HG03280 (cell line): ENCODE measurements at regions not wholly inside any gene's neighbourhood (a gene's known extent, or its start where the extent isn't known, plus 50 kb on each side); places are given as distances from the start of the nearest gene placed in this dataset.

Experiments
- ATAC-seq: cut with Tn5 transposase; IDR thresholded peaks from one replicate; pipeline ENCODE4 v1.9.1; 2021; ENCODE audit warnings: mild to moderate bottlenecking, moderate library complexity; ENCODE audit not compliant: unreplicated experiment

DNA sequence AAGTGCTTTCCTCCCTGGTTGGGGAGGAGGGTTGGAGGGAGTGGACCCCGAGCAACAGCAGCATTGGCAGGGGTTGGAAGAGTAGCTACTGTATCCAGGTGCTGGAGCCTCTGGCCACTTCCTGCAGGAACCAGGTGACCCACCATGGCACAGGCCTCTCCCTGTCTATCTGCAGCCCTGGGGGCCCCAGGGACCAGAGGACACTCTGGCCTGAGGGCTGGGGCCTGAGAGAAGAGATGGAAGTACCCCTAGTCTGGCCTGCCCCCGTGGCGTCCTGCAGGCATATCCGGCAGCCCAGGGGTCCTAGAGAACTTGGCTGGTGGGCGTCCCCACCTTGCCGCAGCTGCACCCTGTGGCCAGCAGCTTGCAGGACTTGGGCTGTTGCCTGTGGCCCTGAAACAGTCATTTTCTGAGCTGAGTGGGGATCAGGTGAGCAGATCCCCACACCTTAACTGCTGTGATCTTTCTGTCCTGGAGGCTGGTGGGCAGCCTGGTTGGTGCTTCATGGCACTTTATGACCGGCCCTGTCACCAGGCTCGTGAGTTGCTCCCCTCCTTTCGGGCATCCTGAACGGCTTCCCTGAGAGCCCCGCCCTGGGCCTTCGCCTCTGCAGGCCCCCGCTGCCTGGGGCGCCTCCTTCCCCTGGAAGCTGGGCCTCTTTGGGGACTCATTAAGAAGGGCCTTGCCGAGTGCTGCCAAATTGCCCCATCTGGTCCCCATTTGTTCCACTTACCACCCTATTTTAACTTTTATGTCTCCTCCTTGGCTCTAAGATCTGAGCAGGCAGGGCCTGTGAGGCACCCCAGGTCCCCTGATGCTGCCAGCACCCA, 298.6 kb downstream of the SEC14L1 start:
- no peak for ATAC-seq

DNA sequence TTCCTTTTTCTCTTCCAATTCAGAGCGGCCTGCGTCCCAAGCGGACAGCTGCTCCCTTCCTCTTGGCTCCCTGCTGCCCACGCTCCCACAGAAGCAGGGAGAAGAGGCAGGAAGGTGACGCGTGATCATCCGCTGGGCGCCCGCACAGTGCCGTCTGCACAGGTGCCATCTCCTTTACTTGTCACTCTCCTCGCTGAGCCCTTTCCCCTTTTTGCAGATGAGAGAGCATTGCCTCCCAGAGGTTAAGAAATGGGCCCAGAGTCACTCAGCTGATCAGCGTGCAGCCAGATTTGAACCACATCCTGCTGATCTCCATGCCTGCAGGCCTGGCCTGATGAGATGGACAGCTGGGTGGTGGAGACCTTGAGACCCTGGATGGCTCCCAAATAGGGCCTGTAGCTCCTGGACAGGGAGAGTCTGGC, 299.8 kb downstream of the SEC14L1 start:
- no peak for ATAC-seq

DNA sequence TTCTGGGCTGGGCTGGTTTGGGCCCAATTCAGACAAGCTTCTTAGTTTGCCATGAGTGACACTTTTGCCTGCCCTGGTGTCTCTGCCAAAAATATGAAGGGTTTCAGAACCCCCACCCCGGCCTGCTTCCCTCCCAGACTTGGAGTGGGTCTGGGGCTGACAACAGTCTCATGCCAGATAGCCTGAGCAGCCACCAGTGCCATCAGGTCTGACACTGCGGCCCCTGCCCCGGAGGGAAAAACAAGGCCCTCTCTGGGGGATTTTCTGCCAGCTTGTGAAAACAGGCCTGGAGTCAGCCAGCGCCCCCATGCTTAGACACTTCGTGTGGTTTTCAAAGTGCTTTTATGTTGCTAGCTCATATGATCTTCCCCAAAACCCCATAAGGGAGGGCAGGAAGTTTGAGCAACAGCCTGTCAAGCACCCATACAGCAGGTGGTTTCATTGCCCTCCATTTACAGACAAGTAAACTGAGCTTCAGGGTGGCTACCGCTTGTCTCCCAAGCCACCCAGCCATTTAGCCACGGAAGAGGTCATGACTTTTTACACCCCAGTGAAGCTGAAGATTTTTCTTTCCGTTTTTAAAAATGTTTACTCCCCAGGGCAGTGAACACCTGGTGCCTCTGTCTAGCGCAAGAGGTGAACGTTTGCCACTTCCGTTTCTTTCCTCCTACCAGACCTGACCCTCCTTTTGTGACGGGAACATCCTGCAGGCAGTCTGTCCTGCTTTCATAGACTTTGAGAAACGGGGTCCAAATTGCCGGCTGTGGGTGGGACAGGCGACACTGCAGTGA, 300.6 kb downstream of the SEC14L1 start:
- peak; percentile 39 for ATAC-seq

DNA sequence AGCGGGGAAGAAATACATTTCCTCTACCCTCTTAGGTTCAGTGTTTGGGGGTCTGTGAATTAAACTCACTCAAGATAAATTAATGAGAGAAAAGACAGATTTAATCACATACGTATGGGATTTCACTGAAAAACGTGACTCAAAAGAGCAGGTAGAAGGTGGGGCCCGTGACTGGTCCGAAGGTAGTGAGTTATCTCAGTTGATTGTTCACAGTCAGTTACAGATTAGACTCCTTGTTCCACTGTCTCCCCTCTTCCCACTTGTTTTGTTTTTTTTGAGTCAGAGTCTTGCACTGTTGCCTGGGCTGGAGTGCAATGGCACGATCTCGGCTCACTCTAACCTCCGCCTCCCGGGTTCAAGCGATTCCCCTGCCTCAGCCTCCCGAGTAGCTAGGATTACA, 301.2 kb downstream of the SEC14L1 start:
- ATAC-seq: no peak

DNA sequence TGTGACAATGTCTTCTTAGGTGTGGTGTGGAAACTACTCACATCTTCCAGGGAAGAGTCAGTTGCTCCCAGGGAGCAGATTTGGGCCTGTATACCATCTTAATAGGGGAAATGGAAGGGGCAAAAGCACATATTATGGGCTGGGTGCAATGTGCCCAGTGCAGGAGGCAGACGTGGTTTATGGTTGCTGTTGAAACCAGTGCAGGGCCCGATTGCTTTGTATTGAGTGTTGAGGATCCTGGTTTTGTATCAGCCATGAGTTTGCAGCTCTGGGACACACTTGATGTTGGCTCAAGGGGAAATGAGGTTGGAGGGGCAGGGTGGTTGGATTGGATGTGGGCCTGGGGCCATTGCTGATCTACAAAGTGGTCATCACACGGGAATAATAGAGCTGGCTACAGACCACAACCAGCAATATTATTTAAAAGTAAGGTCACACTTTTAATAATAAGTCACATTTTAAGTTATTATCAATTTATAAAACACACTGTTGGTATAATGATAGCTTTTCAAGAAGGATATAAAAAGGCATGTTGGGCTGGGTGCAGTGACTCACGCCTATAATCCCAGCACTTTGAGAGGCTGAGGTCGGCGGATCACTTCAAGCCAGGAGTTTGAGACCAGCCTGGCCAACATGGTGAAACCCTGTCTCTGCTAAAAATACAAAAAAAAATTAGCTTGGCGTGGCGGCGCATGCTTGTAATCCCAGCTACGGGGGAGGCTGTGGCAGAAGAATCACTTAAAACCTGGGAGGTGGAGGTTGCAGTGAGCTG, 302.4 kb downstream of the SEC14L1 start:
- no peak for ATAC-seq

DNA sequence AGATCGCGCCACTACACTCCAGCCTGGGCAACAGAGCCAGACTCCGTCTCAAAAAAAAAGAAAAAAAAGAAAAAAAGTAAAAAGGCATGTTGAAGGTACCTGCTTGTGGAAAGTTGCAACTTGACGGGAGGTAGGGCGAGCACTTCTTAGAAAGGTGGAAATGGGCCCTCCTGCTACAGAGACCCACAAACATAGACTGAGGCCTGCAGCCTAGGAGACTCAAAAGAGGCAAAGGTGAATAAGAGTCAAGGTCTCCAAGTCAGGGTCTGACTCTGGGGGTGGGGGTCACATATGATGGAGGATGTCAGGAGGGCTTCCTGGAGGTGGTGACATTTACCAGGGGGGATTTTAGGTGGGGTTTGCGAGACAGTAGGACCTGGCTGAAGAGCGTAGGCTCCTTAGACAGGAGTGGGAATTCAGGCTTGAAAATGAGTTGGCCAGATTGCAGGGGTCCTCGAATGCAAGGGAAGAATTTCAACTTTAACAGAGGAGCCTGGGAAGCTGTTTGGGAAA, 303.0 kb downstream of the SEC14L1 start:
- ATAC-seq: no peak

DNA sequence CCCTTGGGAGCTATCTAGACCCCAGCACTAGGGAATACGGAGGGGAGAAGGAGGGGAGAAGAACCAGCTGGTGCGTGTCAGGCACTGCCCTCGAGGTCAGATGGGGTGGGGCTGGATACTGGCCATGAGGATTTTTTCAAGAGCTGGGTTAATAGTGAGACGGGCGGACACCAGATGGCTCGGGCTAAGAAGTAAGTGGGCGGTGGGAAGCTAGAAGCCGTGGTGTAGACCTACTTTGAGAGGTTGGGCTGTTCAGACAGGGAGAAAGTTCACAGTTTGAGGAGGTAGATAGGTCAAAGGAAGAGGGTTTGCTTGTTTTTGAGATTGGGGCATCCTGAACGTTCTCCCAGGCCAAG, 303.8 kb downstream of the SEC14L1 start:
- ATAC-seq: no peak

DNA sequence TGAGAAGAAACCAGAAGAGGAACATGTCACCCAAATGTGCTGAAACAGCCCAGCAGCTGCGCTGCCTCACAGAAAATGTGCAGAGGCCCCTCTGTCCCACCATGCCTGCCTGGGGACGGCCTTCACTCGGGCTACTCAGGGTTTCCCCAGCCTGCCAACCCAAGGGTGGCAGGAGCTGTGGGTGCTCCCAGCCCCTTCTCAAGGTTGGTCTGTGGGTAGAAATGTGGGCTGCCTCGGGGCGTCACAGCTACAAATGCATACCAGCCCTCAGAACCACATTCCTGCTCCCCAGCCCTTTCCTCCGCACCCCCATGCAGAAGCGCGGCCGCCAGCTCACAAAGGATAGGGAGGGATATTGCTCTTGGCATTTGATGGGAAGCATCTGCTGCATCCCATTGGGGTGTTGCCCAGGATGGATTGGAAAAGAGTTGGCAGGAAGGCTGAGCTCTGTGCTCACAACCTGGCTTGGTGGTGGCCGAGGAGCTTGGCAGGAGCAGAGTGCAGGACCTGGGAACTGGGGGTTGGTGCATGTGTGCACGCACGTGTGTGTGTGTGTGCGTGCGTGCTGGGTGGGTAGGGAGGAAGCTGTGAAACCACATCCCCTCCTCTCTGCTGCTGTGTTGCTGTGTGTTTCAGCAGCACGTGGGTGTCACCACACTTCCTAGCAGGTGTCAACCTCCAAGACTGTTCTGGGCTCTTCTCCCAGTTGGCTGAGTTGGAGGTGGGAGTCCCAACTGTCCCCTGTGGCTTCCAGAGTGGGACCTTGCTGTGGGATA, 304.4 kb downstream of the SEC14L1 start:
- peak; percentile 45 for ATAC-seq

DNA sequence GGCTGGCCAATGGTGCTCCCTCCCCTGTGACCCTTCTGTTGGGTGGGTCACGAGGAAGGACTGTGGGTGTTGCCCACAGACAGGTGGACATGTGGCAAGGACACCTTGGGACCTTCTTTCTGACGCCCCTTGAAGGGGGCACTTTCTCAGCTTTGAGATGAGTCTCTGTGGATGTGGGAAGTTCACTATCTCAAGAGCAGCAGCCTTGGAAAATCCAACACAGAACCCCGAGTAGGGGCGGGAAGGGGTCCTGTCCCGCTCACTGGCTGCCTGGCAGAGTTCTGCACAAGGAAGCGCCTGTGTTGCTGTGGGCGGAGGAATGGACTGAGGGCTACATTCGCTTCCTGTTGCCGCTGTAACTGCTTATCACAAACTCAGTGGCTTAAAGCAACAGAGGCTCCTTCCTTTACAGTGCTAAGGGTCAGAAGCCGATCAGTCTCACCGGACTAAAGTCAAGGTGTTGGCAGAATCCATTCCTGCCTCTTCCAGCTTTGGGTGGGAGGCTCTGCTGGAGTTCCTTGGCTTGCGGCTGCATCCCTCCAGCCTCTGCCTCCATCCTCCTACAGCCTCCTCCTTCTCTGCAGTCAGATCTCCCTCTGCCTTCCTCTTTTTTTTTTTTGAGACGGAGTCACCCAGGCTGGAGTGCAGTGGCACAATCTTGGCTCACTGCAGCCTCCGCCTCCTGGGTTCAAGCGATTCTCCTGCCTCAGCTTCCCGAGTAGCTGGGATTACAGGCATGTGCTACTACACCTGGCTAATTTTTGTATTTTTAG, 305.2 kb downstream of the SEC14L1 start:
- ATAC-seq: peak; percentile 2

DNA sequence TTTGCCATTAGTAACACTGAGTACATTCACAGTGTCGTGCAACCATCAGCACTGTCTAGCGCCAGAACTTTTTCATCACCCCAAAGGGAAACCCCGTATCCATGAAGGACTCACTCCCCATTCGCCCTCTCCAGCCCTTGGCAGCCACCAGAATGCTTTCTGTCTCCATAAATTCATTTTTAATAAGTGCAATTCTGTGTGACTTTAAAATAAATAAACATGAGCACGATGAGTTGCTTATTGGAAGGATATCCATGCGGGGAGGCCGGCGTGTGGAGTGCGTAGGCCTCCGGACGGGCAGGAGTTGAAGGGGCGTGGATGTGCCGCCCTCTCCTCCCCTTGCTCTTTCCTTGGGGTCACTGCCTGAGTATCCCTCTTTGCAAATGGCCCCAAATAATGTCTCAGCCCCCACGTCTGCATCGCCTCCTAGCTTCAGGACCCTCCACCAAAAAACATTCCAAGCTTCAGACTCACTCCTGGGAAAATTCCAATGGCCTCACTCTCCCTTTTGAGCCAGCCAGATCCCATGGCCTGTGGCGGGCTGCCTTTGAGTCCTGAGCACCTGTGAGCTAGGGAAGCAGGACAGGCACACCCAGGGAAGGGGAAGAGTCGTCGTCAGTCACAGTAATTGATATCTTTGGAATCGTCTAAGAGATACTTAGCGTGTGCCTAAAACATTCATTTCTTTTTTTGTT, 306.3 kb downstream of the SEC14L1 start:
- ATAC-seq: no peak

DNA sequence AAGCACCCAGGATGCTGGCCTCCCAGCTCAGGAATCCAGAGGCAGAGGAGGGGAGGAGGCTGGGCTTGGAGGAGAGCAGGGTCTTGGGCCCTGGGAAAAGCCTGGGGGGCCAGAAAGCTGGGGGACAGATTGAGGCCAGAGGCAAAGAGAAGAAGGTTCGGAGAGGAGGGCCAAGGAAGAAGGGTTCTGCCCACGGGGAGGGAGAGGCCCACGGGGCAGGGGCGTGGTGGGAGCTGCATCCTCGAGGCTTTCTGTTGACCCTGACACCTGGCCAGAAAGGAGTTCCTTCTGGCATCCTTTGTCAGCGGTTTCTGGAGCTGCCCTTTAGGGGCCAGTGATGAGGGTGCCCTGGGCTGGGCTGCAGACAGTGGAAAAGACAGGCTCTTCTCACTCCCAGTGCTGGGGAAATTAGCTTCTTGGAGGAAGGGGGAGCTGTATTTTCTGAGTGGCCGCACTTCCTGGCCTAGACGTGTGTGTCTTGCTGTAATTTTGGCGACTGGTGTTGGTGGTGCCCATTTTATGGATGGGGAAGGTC, 308.7 kb downstream of the SEC14L1 start:
- no peak for ATAC-seq

DNA sequence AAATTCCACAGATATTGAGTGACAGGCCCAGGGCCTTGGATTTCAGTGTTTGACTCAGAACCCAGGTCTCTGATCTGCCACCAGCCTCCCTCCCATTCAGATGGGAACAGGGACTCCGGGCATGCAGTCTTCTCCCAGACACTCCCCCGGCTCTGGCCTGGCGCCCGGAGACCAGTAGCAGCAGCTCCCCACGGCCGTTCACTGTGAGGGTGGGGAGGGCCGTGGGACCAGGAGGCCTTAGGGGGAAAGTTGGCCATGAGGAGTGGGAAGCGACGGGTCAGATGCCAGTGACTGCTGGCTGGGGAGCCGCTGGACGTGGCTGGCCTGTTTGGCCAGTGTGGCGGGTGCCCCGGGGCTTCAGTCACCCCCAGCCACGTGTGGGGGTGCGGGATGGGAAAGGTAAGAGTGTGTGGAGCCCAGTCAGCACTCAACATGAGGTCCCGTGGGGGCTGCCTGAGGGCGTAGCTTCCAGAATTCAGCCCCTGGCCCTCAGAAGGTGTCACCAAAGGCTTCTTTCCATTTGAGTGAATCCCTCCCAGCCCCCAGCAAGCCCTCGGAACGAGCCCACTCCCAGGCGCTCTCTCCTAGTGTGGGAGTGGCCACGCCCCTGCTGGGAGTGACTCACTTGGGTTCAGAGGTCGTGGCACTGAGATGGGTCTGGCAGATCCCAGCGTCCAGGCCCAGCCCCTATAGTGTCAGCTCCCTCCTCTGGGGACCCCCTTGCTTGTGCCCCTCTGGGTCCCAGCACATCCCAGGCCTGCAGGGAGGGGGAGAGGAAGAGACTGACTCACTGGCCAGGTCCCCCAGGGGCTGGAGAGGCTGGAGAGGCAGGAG, 309.4 kb downstream of the SEC14L1 start:
- no peak for ATAC-seq

DNA sequence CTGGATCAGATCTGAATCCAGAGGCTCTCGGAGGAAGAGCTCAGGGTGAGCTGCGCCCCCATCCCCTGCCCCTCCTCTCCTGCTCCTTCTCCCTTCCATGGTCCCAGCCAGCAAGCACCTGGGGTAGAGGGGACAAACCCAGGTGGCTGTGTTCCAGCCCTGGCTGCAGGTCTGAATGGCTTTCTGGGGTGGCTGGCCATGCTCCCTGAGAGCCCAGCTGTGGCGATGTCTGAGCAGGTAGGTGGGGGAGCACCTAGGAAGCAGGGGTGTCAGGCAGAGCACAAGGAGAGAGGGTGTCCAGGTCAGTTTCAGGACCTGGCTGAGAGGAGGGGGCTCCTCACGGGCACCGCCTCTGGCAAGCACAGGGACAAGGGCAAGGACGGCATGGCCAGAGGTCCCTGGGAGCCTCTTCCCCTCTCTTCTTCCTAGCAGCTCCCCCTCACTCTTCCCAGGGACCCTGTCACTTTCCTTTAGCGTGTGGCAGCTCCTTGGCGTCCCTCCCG, 310.0 kb downstream of the SEC14L1 start:
- ATAC-seq: no peak

DNA sequence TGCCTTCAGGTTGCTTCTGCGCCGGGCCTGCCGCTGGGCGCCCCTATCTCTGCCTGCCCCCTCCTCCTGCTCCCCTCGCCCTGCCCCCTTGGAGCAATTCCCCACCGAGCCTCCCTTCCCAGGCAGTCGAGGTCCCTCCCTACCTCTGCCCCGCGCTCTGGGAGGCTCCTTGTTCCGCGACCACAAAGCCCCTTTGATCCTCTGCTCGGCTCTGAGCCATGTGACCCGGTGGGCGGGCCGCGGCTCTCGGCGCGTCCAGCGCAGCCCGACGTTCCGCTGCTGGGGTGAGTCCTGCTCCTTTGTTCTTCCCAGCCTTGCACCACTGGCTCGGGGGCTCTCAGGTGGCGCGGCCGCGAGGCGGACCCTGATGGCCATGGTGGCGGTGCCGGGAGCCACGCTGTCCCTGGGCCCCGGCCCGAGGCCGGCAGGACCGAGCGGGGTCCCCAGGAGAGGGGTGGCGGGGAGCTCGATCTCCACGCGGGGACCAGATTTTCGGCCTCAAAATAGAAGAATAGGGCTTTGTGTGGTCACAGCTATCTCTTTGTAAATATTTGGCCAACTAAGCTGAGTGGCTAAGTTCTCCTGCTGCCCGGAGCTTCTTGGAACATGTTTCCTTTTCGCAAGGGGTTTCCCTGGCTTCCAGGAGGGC, 310.6 kb downstream of the SEC14L1 start:
- no peak for ATAC-seq

DNA sequence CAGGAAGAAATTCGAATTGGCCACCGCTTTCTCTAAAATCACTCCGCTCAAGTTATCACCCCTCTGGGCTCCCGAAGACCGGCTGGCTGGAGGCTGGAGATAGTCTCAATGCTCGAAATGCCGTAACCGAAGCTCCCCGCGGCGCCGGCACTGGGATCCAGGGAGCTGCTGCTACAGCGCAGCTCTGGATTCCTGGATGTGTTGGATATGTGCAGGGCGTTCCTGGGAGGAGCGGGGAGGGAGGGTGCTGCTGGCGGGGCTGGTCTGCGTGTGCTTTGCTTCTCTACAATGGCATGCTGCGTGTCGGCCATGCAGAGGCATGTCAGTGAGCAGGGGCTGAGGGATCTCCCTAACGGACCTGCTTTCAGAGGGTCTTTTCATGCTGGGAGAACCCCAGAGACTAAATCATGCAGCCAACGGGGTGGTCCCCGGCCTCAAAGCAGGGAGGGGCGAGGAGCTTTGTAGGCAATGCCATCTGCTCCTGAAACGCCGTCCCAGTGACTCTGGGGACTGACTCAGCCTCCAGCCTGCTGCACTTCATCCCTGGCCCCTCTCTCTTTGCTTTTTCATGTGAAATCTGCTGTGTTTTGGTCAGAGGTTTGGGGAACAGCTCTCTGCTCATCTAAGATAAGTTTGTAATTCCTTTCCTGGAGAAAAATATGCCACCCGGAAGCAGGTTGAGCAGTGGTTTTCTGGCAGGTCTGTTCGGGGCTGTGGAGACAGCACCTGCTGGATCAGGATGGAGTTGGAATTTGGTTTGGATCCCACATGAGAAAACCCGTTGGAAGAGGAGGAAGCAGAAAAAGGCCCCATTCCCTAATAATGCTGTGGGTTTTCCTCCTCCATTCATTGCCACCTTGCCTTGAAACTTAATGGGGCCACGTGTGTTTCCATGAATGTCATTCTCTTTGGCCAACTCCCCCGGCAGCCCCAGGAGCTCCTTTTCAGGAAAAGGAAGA, 311.4 kb downstream of the SEC14L1 start:
- no peak for ATAC-seq

DNA sequence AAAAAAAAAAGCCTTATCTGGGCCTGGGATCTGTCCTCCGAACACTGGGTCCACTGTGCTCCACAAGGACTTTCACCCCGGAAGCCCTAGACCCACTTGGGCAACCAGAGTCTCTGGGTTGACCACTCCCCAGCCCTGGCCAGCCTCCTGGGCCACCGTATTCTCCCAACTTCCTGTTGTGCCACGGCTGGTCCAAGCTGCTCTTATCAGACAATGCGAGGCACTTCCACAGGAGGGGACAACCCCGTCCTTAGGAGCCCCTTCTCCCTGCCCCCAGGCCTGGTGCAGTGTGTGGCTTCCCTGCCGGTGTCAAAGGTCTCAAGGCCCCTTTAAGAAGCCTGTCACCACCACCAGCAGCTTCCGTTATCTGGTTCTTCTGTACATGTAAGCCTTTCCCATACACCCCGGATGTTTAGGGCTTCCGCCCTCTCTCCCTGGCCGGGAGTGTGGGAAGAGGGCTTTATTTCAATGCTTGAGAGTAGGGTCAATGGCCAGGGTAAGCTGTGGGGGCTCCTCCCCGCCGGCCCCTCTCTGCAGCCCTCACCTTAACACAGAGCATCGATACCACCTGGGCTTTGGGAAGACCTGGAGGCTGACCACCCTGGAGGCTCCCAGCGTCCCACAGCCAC, 313.0 kb downstream of the SEC14L1 start:
- ATAC-seq: no peak
